ENCODE measurements at regions not wholly inside any gene's neighbourhood (a gene's known extent, or its start where the extent isn't known, plus 50 kb on each side); places are given as distances from the start of the nearest gene placed in this dataset.

- Histone ChIP-seq H3K79me2 (ENCODE audit: insufficient read depth, low read length) (no peaks in the 10 kb centered on the region), H3K36me3 (ENCODE audit: insufficient read depth, low read length) (no peaks in the 10 kb centered on the region), H3K9ac (ENCODE audit: low read depth, low read length, poor library complexity, severe bottlenecking) (no peak overlapping the region), H3K4me1 (ENCODE audit: insufficient read depth, low read length, poor library complexity, severe bottlenecking) (peaks cover 19% of the 10 kb centered on the region), H3F3A (ENCODE audit: low read depth) (no peaks in the 10 kb centered on the region), H3K9me3 (ENCODE audit: insufficient read depth, low read depth, low read length) (no peaks in the 10 kb centered on the region), H2AFZ (ENCODE audit: low read length) (no peak overlapping the region), H4K20me1 (ENCODE audit: insufficient read depth, low read length, poor library complexity, severe bottlenecking) (no peaks in the 10 kb centered on the region), H3K4me2 (ENCODE audit: low read depth, low read length, poor library complexity, severe bottlenecking) (no peak overlapping the region), H3K4me3 (ENCODE audit: low read length, poor library complexity, severe bottlenecking) (no peak overlapping the region), H3K9me2 (replicated peaks; ENCODE audit: low read depth, low read length) (no peaks in the 10 kb centered on the region), H3K27me3 (ENCODE audit: insufficient read depth, low read length, poor library complexity, severe bottlenecking) (no peaks in the 10 kb centered on the region)
- no peak for TF ChIP-seq EZH2phosphoT487 (IDR thresholded peaks at IDR 0.05; ENCODE audit: borderline replicate concordance)
- no peak for TF ChIP-seq CTCF (conservative IDR thresholded peaks at IDR 0.05; ENCODE audit: low read length)
Measured at GRCh38 chr22:49525360-49525759, 302.3 kb downstream of the BRD1 start.

- TF ChIP-seq CTCF (conservative IDR thresholded peaks at IDR 0.05; ENCODE audit: low read length) (no peak), EZH2phosphoT487 (IDR thresholded peaks at IDR 0.05; ENCODE audit: borderline replicate concordance) (no peak)
Measured at GRCh38 chr22:49524362-49524761, 303.3 kb downstream of the BRD1 start.

GRCh38 chr22:49523374-49524008 lies 304.2 kb downstream of the BRD1 start:
- H3K27me3 ChIP-seq (ENCODE audit: insufficient read depth, low read length, poor library complexity, severe bottlenecking): no peaks in the 10 kb centered on the region
- H3K79me2 ChIP-seq (ENCODE audit: insufficient read depth, low read length): no peaks in the 10 kb centered on the region
- no peak overlapping the region for H2AFZ ChIP-seq (ENCODE audit: low read length)
- H3K36me3 ChIP-seq (ENCODE audit: insufficient read depth, low read length): no peaks in the 10 kb centered on the region
- H4K20me1 ChIP-seq (ENCODE audit: insufficient read depth, low read length, poor library complexity, severe bottlenecking): no peaks in the 10 kb centered on the region
- H3K9ac ChIP-seq (ENCODE audit: low read depth, low read length, poor library complexity, severe bottlenecking): no peak overlapping the region
- H3F3A ChIP-seq (ENCODE audit: low read depth): no peaks in the 10 kb centered on the region
- H3K4me2 ChIP-seq (ENCODE audit: low read depth, low read length, poor library complexity, severe bottlenecking): no peak overlapping the region
- H3K9me2 ChIP-seq (replicated peaks; ENCODE audit: low read depth, low read length): no peaks in the 10 kb centered on the region
- peaks cover 19% of the 10 kb centered on the region for H3K4me1 ChIP-seq (ENCODE audit: insufficient read depth, low read length, poor library complexity, severe bottlenecking)
- H3K9me3 ChIP-seq (ENCODE audit: insufficient read depth, low read depth, low read length): no peaks in the 10 kb centered on the region
- H3K4me3 ChIP-seq (ENCODE audit: low read length, poor library complexity, severe bottlenecking): no peak overlapping the region
- no peak for TF ChIP-seq CTCF (conservative IDR thresholded peaks at IDR 0.05; ENCODE audit: low read length)
- TF ChIP-seq EZH2phosphoT487 (IDR thresholded peaks at IDR 0.05; ENCODE audit: borderline replicate concordance): no peak

More at GRCh38 chr22:49524362-49524761, 303.3 kb downstream of the BRD1 start:
- H3K4me3 ChIP-seq (ENCODE audit: low read length, poor library complexity, severe bottlenecking): no peak overlapping the region
- H3F3A ChIP-seq (ENCODE audit: low read depth): no peaks in the 10 kb centered on the region
- H3K4me1 ChIP-seq (ENCODE audit: insufficient read depth, low read length, poor library complexity, severe bottlenecking): peaks cover 19% of the 10 kb centered on the region
- no peaks in the 10 kb centered on the region for H3K36me3 ChIP-seq (ENCODE audit: insufficient read depth, low read length)
- no peaks in the 10 kb centered on the region for H3K9me2 ChIP-seq (replicated peaks; ENCODE audit: low read depth, low read length)
- no peak overlapping the region for H2AFZ ChIP-seq (ENCODE audit: low read length)
- H4K20me1 ChIP-seq (ENCODE audit: insufficient read depth, low read length, poor library complexity, severe bottlenecking): no peaks in the 10 kb centered on the region
- no peaks in the 10 kb centered on the region for H3K27me3 ChIP-seq (ENCODE audit: insufficient read depth, low read length, poor library complexity, severe bottlenecking)
- no peak overlapping the region for H3K4me2 ChIP-seq (ENCODE audit: low read depth, low read length, poor library complexity, severe bottlenecking)
- no peaks in the 10 kb centered on the region for H3K79me2 ChIP-seq (ENCODE audit: insufficient read depth, low read length)
- H3K9ac ChIP-seq (ENCODE audit: low read depth, low read length, poor library complexity, severe bottlenecking): no peak overlapping the region
- no peaks in the 10 kb centered on the region for H3K9me3 ChIP-seq (ENCODE audit: insufficient read depth, low read depth, low read length)
